PC-9 (cell line): ENCODE measurements at regions not wholly inside any gene's neighbourhood (a gene's known extent, or its start where the extent isn't known, plus 50 kb on each side); places are given as distances from the start of the nearest gene placed in this dataset.

Source experiments
- CTCF ChIP-seq: fragments of 200-600 bp; sonication (generic); conservative IDR thresholded peaks from 2 replicates; pipeline ENCODE4 v1.6.1; 2017; ENCODE audit warnings: mixed run types, antibody characterized with exemption, mild to moderate bottlenecking, moderate library complexity
- EZH2 ChIP-seq: fragments of 200-600 bp; sonication (generic); IDR thresholded peaks from 2 replicates; pipeline ENCODE4 v1.8.0; 2017; ENCODE audit warnings: antibody characterized with exemption, low read depth

GRCh38 chr2:204074456-204074855 is 137.9 kb downstream of the ICOS start:
- TF ChIP-seq CTCF (no peak), EZH2 (no peak)
